GM04503 (cell line): ENCODE measurements at regions not wholly inside any gene's neighbourhood (a gene's known extent, or its start where the extent isn't known, plus 50 kb on each side); places are given as distances from the start of the nearest gene placed in this dataset.

Experiments used
- DNase-seq: peaks from one replicate; pipeline ENCODE4 v3.0.0-alpha.2; 2012; ENCODE audit warnings: low read depth

- no peak for DNase-seq
These were observed 331.2 kb upstream of the SMARCA2 start for GRCh38 chr9:1683951-1684350.

GRCh38 chr9:1698991-1699390 is 316.2 kb upstream of the SMARCA2 start:
- no peak for DNase-seq

- no peak for DNase-seq
These were observed 314.0 kb upstream of the SMARCA2 start for GRCh38 chr9:1701113-1701512.

DNA sequence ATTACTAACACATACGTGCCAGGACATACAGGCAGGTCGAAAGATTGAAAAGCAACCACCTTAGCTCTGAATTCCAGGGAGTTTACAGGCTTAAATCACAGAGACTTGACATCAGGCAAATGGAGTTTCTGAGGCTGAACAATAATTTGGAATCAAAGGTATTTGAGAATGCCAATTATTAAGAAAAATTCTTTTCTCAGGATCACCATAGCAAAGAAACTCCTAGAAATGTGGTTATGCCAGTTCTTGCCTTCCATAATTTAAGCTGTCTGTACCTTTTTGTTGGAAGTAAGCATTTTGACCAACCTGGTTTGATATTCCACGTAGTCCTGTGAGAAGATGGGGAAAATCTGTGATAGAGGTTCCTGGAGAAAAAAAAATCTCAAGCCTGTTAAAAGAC is 312.4 kb upstream of the SMARCA2 start:
- no peak for DNase-seq

- DNase-seq = no peak
These were observed 307.9 kb upstream of the SMARCA2 start for GRCh38 chr9:1707291-1707690.

GRCh38 chr9:1708219-1708618 is 306.9 kb upstream of the SMARCA2 start:
- no peak for DNase-seq

GRCh38 chr9:1709347-1709746 is 305.8 kb upstream of the SMARCA2 start:
- no peak for DNase-seq

- no peak for DNase-seq
These were observed 302.2 kb upstream of the SMARCA2 start for GRCh38 chr9:1712861-1713450.

- DNase-seq = no peak
These were observed 301.3 kb upstream of the SMARCA2 start for GRCh38 chr9:1713841-1714240.

GRCh38 chr9:1717882-1718281 is 297.3 kb upstream of the SMARCA2 start:
- DNase-seq = no peak

DNA sequence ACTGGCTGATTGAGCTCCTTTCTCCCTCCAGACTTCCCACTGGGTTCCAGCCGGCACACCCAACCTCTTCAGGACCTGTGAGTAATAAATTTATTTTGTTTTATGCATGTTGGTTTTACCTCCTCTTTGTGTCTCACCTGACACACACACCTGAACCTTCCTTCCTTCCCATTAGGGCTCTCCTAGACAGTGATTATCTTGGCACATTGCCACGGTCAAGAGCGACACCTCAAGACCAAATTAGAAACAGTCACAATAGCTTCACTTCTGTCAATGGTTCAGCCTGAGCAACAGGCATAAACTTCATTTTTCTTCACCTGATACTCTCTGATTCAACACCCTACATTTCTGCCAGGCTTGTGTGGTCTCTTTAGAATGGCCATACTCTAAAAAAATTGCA is 296.3 kb upstream of the SMARCA2 start:
- DNase-seq = no peak

DNA sequence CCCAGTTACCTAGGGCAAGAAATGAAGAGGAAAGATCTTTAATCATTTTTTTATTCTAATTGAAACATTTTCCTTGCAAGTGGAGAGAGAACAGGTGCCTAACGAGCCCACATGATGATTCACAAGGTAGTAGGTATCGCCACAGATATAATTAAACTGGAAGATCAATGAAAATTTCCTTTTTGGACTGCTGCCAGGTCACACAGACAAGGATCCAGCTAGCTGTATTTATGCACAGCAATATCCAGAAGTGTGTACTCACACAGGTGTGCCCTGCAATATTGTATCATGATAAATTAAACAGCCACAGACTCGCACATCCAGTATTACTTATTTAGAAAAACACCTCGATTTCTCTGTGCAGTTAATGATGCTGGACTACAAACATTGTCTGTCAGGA is 294.0 kb upstream of the SMARCA2 start:
- DNase-seq = no peak

DNA sequence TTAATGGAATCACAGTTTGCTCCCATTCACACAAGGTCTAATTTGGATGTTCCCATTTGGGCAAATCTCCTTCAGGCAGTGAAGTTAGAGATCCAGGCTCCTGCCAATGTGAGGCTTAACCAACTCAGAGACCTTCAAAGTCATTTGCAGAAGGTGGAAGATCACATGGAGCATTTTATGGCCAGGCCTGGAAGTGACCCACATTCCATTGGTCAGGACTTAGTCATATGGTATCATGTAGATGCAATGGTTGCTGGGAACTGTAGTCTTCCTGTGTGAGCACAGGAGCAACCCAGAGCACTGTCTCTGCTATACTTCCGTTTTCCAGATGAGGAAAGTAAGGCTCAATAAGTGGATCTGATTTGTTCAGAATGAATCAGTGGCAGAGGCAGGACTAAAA is 292.7 kb upstream of the SMARCA2 start:
- no peak for DNase-seq

GRCh38 chr9:1723522-1724015 is 291.6 kb upstream of the SMARCA2 start:
- no peak for DNase-seq

DNA sequence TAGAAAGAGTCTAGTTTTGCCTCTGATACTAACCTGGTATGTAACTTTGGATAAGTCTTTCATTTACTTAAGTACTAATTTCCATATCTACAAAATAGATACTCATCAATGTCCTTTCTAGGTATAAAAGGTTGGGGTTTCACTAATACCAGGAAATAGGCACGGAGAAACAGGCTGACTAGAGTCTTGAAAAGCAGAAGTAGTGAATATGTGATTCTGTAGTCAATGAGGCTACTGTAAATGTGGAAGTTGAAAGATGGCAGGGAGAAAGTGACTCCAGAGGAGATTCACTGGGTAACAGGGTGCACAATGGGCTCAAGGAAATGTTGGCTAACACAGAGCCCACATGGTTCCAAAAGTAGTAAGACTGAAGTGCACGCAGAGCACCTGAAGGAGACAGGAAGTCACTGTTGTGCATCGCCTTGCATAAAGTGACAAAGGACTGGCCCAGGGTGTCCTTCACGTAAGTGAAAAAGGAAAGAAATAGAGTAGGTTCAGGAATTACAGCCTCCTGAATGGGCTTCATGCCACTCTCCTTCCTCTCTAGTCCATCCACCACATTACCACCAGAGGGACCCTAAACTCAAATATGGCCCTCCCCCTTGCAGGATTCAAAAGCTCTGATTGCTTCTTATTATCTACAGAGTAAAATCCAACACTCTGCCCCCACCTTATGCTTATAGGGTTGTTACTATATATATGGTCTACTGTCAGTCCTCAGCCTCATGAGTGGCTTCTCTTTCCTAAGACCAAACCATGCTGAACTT is 288.0 kb upstream of the SMARCA2 start:
- no peak for DNase-seq

- DNase-seq = no peak
These were observed 285.5 kb upstream of the SMARCA2 start for GRCh38 chr9:1729631-1730030.

- DNase-seq = no peak
These were observed 282.5 kb upstream of the SMARCA2 start for GRCh38 chr9:1732670-1733069.

DNA sequence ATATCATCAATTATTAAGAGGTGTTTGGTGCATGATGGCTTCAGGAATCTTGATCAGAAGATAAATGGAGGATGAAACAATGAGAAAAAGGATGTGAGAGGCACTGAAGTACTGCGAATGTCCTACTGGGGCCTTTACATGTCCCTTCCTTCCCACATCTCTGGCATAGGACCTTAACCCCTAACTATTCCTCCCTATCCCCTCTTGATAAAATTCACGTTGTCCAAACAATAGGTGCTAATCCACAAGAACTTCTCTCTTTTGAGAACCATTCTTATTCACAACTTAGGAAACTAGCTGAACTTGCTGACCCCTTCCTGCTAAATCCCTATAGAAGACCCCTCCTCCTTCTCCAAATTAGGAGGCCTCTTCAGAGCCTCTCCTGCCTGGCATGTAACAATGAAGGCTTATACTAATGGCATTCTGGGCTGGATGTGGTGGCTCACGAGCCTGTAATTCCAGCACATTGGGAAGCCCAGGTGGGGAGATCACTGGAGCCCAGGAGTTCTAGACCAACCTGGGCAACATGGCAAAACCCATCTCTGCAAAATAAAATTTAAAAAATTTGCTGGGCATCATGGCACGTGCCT is 276.5 kb upstream of the SMARCA2 start:
- no peak for DNase-seq

DNA sequence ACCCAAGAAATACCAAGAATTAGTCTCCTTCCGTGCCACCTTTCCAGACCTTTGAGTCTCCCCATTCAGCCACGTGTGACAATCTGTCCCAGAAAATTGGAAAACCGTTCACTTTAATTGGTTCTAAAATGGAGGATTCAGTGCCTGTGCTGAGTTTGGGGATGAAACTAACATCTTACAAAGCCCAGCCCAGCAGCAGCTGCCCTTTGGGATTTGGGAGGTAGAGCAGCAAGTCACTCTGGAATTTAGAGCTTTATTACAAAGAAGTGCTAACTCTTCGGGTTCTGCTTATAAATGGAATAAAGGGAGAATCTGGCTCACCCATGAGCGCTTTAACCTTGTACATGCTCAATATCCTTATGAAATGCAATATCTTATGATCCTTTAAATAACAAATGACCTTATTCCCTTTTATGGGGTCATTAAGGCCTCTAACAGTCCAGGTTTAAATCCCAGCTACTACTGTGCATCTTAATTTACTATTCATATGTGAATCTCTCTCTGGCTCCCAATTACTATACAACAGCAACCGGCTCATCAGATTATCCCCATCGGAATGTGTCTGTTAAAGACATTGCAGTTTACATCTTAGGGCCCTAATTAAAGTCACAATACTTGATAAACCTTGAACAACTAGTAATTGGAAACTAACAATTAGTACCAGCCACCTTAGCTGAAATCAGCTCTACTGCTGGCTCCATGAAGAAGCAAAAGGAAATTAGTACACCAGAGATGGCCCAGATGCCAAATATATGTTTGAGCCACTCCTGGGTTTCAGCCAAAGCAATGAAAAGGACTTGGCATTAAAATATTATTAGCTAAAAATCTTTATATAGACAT is 271.8 kb upstream of the SMARCA2 start:
- DNase-seq = no peak

- DNase-seq = no peak
These were observed 269.2 kb upstream of the SMARCA2 start for GRCh38 chr9:1745980-1746379.

DNA sequence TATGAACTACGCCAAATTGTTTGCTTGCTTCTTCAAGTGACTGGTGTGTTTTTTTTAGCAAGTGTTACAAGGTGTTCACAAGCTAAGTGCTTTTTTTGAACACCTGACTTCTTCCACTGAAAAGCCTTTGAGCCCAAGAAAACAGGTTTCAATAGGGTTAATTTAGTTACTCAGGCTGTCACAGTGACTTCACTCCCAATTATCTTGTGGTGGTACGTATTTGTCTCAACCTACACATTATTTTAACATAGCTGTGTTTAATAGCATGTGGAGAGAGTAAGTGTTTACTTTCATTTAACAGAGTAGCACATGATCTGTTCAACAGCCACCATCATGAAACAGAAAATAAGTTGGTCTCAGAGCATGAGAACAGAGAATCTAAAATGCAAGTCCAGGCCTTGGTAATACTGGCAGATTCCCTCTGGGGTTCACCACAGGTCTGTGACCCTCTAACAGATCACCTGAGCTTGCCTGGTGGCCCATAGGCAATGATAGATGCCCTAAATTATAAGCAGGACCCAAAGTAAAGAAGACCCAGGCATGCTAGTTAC is 267.7 kb upstream of the SMARCA2 start:
- DNase-seq = no peak

GRCh38 chr9:1748407-1748806 is 266.7 kb upstream of the SMARCA2 start:
- no peak for DNase-seq
